ENCODE measurements at regions not wholly inside any gene's neighbourhood (a gene's known extent, or its start where the extent isn't known, plus 50 kb on each side); places are given as distances from the start of the nearest gene placed in this dataset.

- Histone ChIP-seq H3K4me2 (no peak overlapping the region), H3K27ac (no peak overlapping the region), H2AFZ (replicated peaks) (no peak overlapping the region), H3F3A (ENCODE audit: low read depth) (no peaks in the 10 kb centered on the region), H3K9me3 (ENCODE audit: low read depth) (no peaks in the 10 kb centered on the region), H3K27me3 (no peaks in the 10 kb centered on the region), H3K79me2 (ENCODE audit: low read depth) (no peaks in the 10 kb centered on the region), H4K20me1 (ENCODE audit: low read depth) (no peaks in the 10 kb centered on the region), H3K9ac (no peak overlapping the region), H3K4me3 (no peak overlapping the region), H3K4me1 (no peaks in the 10 kb centered on the region), H3K36me3 (no peaks in the 10 kb centered on the region)
- H3K4me3 Mint-ChIP-seq, result no peak overlapping the region
- TF ChIP-seq EZH2phosphoT487 (IDR thresholded peaks at IDR 0.05), result no peak
- no peak for TF ChIP-seq EZH2 (IDR thresholded peaks at IDR 0.05)
- TF ChIP-seq CTCF (IDR thresholded peaks at IDR 0.05), result no peak
- DNase-seq (ENCODE audit: low spot score), result no peak
- H3K27ac Mint-ChIP-seq, result no peak overlapping the region
- H3K36me3 Mint-ChIP-seq, result no peaks in the 10 kb centered on the region
- peaks cover 5% of the 10 kb centered on the region for H3K27me3 Mint-ChIP-seq (ENCODE audit: insufficient read depth, low read depth)
- H3K4me1 Mint-ChIP-seq, result peaks cover 5% of the 10 kb centered on the region
- no peaks in the 10 kb centered on the region for H3K9me3 Mint-ChIP-seq
Observed at GRCh38 chr18:70559446-70559845, 270.6 kb downstream of the SOCS6 start.

- H3K4me1 Mint-ChIP-seq, result peaks cover 14% of the 10 kb centered on the region
- H3K36me3 Mint-ChIP-seq, result no peaks in the 10 kb centered on the region
- Histone ChIP-seq H3F3A (ENCODE audit: low read depth) (no peaks in the 10 kb centered on the region), H3K4me3 (no peak overlapping the region), H3K9ac (no peak overlapping the region), H3K27ac (no peak overlapping the region), H3K9me3 (ENCODE audit: low read depth) (no peaks in the 10 kb centered on the region), H3K27me3 (no peaks in the 10 kb centered on the region), H3K36me3 (no peaks in the 10 kb centered on the region), H3K4me2 (no peak overlapping the region), H2AFZ (replicated peaks) (no peak overlapping the region), H3K4me1 (no peaks in the 10 kb centered on the region), H3K79me2 (ENCODE audit: low read depth) (no peaks in the 10 kb centered on the region), H4K20me1 (ENCODE audit: low read depth) (no peaks in the 10 kb centered on the region)
- no peak for TF ChIP-seq EZH2phosphoT487 (IDR thresholded peaks at IDR 0.05)
- TF ChIP-seq EZH2 (IDR thresholded peaks at IDR 0.05), result no peak
- no peak for TF ChIP-seq CTCF (IDR thresholded peaks at IDR 0.05)
- no peak overlapping the region for H3K27ac Mint-ChIP-seq
- no peak overlapping the region for H3K4me3 Mint-ChIP-seq
- H3K27me3 Mint-ChIP-seq (ENCODE audit: insufficient read depth, low read depth), result peaks cover 5% of the 10 kb centered on the region
- DNase-seq (ENCODE audit: low spot score), result no peak
- H3K9me3 Mint-ChIP-seq, result no peaks in the 10 kb centered on the region
Observed at GRCh38 chr18:70558371-70558770, 269.5 kb downstream of the SOCS6 start.

- no peaks in the 10 kb centered on the region for H3F3A ChIP-seq (ENCODE audit: low read depth)
- no peak overlapping the region for H3K27ac Mint-ChIP-seq
- no peak overlapping the region for H3K9ac ChIP-seq
- H3K36me3 Mint-ChIP-seq, result no peaks in the 10 kb centered on the region
- no peak overlapping the region for H3K4me2 ChIP-seq
- H3K79me2 ChIP-seq (ENCODE audit: low read depth), result no peaks in the 10 kb centered on the region
- H3K4me1 Mint-ChIP-seq, result peaks cover 18% of the 10 kb centered on the region
- peaks cover 5% of the 10 kb centered on the region for H3K27me3 Mint-ChIP-seq (ENCODE audit: insufficient read depth, low read depth)
- H3K9me3 Mint-ChIP-seq, result no peaks in the 10 kb centered on the region
- no peaks in the 10 kb centered on the region for H3K27me3 ChIP-seq
- H3K4me1 ChIP-seq, result no peaks in the 10 kb centered on the region
- no peak overlapping the region for H2AFZ ChIP-seq (replicated peaks)
- H3K36me3 ChIP-seq, result no peaks in the 10 kb centered on the region
- no peak overlapping the region for H3K27ac ChIP-seq
- no peak overlapping the region for H3K4me3 Mint-ChIP-seq
- no peak overlapping the region for H3K4me3 ChIP-seq
- DNase-seq (ENCODE audit: low spot score), result no peak
- TF ChIP-seq EZH2 (IDR thresholded peaks at IDR 0.05) (no peak), CTCF (IDR thresholded peaks at IDR 0.05) (no peak), EZH2phosphoT487 (IDR thresholded peaks at IDR 0.05) (no peak)
- no peaks in the 10 kb centered on the region for H4K20me1 ChIP-seq (ENCODE audit: low read depth)
- no peaks in the 10 kb centered on the region for H3K9me3 ChIP-seq (ENCODE audit: low read depth)
Observed at GRCh38 chr18:70554854-70555445, 266.1 kb downstream of the SOCS6 start.
